GM19239 (cell line): ENCODE measurements at regions not wholly inside any gene's neighbourhood (a gene's known extent, or its start where the extent isn't known, plus 50 kb on each side); places are given as distances from the start of the nearest gene placed in this dataset.
A peak's percentile ranks its signal among the peaks of the same experiment; 100 is the strongest.
"Not testable (repeated sequence)": the region's sequence is repeated elsewhere in the genome, so short reads cannot be mapped to it uniquely, and the experiment has no call there.

Experiments
- DNase-seq: peaks from one replicate; pipeline ENCODE4 v3.0.0; 2011; ENCODE audit warnings: low spot score; ENCODE audit not compliant: insufficient read length
- FAIRE-seq: peaks from 2 replicates; lab custom pipeline; 2011; peaks lifted over from hg19 to GRCh38; lab: Jason Lieb, UNC

DNA sequence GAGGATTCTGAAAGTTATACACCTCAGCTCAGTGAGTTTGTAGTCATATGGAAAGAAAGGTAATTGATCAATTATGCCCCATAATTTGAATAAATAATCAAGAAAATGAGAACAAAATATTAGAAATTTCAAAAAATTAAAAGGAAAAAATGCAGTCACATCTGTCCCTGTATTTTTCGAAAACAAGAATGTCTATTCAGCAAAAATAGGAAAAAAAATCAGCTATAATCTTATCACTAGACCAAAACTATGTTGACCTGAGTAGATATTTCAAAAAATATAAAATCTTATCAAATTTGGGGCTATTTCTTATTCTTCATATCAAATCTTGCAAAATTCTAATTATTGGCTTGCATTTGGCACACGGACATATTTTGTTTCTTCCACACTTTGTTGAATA lies 501.2 kb upstream of the CNTN3 start:
- FAIRE-seq = no peak

DNA sequence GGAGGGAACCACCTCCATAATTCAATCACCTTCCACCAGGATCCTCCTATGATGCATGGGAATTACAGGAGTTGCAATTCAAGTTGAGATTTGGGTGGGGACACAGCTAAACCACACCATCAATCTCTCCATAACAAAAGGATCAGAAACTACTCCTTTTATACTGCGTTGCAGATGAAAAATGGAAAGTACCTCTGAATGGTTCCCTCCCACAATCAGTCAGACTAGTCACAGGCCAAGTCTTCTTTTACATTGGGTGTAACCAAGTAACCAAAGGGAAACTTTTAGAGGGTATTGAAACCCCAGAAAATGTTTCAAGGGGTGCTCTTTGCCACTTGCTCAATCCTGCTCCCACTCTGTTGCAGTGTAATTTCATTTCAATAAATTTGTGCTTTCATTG lies 504.3 kb upstream of the CNTN3 start:
- DNase-seq = no peak
- FAIRE-seq = no peak

More for the DNA sequence above, 501.2 kb upstream of the CNTN3 start:
- no peak for DNase-seq

DNA sequence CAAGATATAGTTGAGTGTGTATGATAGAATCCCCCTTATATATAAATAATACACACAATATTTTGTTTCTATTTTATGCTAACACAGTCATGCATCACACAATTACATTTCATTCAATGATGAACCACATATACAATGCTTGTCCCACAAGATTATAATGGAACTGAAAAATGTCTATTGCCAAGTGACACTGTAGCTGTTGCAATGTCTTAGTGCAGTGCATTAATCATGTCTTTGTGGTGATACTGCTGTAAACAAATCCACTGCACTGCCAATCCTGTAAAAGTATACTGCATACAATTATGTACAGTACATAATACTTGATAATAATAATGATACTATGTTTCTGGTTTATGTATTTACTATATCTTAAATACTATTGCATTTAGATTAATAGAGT lies 512.1 kb upstream of the CNTN3 start:
- DNase-seq = no peak
- FAIRE-seq = no peak

DNA sequence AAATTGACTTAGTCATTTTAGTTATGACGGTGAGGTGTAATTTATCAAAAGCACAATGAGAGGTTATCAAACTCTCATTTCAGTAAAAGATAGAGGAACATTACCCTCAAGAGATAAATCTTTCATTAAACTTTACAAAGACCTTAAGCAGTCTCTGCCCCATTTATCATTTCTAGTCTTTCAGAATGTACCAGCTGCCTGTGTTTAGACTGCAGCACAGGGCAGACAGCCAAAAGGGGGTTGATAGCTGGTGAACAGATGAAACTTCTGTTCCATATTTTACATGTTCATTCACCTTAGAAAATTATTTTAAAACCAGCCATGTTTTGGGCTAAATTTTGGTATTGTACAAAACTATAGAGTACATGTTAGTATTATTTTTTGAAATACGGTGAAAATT lies 514.6 kb upstream of the CNTN3 start:
- no peak for FAIRE-seq
- no peak for DNase-seq

DNA sequence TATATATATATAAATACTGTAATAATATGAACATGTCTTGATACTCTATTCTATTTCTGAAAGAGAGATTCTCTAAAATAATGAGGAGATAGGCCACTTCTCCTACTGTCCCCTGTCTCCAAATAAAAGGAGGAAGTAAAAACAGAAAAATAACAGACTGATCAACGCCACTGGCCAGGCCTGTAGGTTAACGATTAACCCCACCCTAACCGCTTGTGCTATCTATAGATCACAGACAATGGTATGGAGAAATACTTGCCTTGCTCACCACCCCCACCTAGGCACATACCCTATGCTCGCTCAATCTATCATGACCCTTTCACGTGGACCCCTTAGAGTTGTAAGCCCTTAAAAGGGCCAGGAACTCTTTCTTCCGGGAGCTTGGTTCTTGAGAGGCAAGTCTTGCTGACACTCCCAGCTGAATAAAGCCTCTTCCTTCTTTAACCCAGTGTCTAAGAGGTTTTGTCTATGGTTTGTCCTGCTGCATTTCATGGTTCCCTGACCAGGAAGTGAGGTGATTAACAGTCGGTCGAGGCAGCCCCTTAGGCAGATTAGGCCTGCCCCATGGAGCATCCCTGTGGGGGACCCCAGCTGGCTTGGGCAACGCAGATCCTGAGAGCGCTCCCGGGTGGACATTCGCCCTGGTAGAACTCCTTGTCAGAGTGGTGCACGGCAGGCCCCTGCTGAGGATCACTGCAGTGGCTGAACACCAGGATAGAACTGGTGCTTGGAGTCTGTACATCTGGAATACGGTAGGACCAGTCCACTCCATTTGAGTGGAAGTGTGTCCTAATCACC lies 521.8 kb upstream of the CNTN3 start:
- no peak for DNase-seq

DNA sequence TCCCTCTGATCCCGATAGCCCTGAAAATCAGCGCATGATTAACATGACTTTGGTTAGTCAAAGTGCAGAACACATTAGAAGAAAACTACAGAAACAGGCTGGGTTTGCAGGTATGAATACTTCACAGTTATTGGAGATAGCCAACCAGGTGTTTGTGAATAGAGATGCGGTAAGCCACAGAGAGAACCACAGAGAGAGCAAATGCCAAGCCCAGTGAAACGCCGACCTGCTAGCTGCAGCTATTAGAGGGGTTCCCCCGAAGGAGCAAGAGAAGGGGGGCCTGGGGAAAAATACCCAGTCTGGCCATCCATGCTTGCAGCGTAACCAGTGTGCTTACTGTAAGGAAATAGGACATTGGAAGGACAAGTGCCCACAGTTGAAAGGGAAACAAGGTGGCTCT lies 523.9 kb upstream of the CNTN3 start:
- FAIRE-seq (no peak), DNase-seq (no peak)

More for the DNA sequence above, 521.8 kb upstream of the CNTN3 start:
- FAIRE-seq = no peak

DNA sequence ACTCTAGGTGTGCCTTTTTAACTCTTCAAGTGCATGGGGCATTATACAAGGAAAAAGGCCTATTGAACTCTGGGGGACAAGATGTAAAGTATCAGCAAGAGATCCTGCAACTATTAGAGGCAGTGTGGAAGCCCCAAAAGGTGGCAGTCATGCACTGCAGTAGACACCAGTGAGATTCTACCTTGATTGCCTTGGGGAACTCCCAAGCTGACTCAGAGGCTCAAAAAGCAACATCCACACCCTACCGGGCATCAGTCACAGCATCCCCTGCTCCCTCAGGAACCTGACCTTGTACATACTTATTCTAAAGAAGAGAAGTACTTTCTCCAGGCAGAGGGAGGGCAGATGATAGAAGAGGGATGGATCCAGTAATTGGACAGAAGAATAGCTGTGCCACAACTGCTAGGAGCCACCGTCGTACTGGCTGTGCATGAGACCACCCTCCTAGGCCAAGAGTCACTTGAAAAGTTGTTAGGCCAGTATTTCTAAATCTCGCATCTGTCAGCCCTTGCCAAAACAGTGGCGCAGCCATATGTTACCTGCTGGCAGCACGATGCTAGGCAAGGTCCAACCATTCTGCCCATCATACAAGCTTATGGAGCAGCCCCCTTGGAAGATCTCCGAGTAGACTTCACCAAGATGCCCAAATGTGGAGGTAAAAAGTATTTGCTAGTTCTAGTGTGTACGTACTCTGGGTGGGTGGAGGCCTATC lies 523.1 kb upstream of the FRG2C start:
- no peak for DNase-seq
- no peak for FAIRE-seq

DNA sequence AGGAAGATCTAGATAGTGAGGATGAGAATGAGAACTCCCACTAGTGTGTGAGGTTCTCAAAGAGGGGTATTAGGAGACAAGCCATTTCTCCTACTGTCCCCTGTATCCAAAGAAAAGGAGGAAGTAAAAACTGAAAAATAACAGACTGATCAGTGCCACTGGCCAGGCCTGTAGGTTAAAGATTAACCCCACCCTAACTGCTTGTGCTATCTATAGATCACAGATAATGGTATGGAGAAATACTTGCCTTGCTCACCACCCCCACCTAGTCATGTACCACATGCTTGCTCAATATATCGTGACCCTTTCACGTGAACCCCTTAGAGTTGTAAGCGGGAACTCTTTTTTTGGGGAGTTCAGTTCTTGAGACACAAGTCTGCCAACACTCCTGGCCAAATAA lies 519.7 kb upstream of the FRG2C start:
- FAIRE-seq (no peak), DNase-seq (no peak)

DNA sequence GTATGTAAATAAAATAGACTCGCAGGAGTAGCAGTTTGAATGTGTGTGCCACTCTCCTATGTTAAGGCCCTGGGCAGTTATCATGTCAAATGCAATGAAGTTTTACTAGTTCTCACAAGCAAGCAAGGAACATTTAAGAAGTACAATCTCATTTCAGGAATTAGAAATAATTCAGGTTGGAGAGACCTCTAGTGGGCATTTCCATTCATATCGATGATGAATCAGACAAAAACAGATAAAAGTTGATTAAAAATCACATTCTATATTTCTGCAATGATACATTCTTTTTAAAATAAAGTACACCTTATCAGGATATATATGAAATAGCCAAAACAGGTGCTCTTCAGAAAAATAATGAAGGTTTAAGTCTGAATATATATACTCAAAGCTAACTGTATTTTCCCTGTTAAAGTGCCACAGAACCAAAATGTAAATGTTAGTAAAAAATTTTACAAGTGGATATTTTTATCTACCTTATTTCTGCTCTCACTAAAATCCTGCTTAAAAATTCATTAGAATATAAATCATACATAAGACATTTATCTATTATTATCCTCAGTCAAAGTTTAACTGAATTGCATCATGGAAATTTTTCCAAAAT lies 492.4 kb upstream of the FRG2C start:
- no peak for FAIRE-seq
- DNase-seq = no peak

DNA sequence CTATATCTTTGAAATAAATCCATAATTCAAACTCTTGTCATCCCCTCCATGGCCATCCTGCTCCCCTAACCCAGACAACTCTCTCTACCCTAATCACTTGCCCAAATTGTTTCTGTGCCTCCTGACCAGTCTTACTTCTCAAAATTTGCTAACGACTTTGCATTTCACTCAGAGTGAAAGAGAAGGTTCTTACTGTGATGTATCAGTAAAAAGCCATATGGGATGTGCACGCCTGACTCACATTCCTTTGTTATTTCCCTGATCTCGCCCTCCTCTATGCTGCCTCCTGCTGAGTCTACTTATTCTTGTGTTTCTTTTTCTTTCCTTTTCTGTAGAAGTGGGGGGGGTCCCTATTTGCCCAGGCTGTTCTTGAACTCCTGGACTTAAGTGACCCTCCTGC lies 487.2 kb upstream of the FRG2C start:
- no peak for DNase-seq

DNA sequence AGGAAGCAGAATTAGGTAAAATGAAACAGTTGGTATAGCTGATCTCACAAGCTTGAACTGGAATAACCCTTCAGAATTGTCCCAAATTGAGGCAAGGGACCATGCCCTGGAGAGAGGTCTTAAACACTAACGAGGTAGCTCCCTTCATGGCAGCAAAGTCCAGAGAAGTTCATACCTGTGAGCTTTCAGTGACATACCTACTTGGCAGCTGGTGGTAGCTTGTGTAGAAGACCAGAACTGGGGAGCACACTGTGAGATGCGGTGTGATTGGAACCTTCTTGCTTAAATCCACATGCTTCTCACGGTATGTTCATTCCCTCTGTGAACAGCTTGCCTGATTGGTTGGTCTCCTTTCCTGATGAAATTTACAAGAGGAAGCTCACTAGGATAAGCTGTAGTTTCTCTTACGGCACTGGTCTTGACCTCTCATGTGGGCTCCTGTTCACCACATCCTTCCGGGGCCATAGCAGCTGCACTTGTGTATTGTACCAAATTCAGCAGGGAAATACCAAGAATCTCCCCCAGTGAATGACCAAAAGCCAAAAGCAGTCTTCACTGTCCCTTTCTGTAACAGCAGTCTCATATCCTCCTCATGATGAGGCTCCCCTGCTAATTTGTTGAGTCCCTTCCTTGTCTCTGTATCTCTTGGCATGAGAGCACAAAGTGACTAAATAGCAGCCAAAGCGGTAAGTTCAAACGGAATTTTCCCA lies 483.7 kb upstream of the FRG2C start:
- DNase-seq (no peak), FAIRE-seq (no peak)

More for the DNA sequence above, 487.2 kb upstream of the FRG2C start:
- no peak for FAIRE-seq

DNA sequence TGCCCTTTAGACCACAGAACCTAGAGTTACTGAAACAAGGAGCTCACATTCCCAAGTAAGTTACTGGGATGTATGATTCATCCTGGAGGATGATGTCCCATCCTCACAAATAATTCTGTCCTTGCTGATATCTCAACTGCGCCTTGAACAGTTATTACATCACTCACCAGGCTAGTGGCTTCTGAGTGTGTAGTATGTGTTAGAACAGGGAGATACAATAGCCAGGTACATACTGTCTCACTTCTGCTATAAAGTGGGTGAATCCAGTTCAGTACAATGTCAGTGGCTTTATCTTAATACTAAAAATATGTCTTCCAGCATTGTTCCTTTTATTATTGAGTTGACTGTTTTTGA lies 483.2 kb upstream of the FRG2C start:
- DNase-seq (no peak), FAIRE-seq (no peak)

DNA sequence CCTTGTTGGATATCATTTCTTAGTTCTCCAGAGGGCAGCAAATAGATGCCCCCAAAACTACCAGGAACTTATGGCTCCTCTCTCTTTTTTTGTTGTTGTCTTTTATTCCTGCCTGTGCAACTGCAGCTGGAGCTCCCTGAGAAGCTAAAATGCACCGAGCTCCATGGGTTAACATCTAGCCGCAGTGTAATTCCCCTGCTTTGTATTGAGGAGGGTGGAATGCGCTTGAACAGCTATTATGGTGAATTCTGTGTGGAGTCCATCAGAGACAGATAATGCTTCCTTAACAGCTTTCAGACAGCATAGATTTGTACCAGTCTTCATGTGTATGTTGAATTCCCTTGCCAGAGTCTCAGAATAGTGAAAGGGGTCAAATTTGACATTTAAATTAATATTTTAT lies 475.2 kb upstream of the FRG2C start:
- no peak for FAIRE-seq
- DNase-seq = no peak

DNA sequence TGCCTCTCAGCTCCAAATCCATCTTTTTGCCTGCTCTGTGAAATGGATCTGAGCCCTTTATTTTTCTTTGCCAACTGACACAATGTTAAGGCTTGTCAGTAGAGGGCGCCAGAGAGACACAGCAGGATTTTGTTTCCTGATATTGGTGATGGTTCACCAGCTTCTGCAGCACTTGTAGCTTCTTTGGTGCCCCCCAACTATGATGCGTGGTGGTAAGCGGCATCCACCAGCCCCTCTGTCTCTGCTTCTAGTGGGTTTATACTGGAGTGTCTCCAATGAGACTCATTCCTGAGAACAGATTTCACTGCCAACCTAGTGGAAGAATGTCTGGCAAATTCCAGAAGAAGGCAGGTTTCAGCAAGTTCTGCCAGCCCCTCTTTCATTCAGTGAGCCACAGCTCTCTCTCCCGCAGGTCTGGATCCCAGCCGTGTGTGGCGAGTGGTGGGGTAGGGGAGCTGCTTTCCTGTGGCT lies 471.9 kb upstream of the FRG2C start:
- peak; percentile 7 for DNase-seq
- FAIRE-seq = peak; percentile 60

DNA sequence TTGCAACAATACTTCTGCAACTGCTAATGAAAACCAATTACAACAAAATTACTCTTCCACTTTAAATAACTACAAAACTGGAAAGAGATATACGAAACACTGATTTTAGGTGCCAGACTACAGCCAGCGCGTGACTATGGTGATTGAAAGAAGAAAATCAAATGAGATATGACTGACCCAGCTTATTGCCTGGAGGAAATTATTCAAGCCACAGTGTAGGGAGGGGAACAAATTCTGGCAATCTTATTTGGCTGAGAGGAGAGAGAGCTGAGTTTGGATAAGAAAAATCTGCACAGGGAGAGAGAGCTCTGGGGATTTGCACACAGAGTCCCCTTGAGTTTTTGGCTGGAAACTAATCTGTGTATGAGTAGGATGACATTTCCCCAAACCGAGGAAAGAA lies 470.3 kb upstream of the FRG2C start:
- DNase-seq (no peak), FAIRE-seq (no peak)

DNA sequence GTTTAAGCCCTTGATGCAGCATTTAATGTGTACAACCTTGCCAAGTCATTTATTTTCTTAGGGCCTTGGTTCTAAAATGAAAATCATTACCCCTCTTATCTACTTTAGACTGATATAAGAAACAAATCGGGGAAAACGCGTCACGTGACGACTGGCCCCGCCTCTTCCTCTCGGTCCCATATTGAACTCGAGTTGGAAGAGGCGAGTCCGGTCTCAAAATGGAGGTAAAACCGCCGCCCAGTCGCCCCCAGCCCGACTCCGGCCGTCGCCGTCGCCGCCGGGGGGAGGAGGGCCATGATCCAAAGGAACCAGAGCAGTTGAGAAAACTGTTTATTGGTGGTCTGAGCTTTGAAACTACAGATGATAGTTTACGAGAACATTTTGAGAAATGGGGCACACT lies 449.8 kb upstream of the FRG2C start:
- DNase-seq = not testable (repeated sequence)
- peak; percentile 33 for FAIRE-seq

DNA sequence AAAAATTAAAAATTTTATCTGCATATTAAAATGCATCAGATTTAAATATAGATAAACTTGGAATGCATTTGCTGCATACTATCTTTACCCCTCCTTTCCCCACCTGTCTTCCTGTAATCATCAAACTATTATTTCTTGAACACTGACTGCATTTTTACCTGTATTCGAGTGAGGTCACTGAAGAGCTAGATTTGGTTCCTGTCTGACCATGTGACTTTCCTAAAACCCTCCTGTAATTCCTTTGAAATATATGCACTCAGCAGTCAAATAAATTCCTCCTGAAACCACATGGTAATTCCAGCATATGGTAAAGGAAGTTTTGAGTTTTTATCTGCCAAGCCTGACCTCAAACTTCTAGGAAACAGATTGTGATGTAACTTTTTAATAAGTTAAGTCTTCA lies 445.6 kb upstream of the FRG2C start:
- FAIRE-seq (no peak), DNase-seq (no peak)

DNA sequence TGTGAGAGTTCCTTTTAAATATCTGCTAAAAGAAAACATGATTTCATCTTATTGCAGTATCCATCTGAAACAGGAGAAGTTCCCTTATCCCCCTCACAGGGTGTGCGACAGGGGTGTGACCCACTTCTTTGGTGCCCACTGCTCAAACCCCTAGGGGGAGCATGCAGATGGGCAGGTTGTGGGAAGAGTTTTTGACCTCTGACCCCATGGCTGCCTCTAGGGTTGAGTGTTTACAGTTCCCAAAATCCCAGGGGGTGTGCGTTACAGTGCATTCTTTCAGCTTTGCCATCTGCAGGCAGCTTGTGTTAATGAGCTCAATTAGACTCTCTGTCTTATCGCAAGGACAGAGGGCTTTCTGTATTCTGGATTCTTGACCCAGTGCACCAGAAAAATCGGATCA lies 443.2 kb upstream of the FRG2C start:
- FAIRE-seq (no peak), DNase-seq (no peak)

DNA sequence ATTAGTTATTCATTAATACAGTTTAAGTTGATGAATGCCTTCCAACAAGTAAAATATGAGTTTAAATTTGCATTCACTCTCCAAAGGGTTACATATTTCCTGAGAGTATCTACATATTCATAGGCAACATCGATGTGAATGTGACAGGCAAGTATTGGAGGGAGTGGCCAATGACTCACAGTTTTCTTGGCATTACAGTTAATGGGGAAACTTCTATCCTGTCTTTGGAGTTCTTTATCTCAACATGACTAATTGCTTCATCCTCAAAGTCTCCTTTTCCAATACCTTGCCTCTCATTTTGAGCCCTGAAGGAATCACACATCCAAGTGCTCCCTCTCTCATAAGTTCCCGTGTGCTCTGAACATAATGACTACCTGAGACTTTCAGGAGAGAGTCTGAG lies 439.7 kb upstream of the FRG2C start:
- FAIRE-seq (no peak), DNase-seq (no peak)

DNA sequence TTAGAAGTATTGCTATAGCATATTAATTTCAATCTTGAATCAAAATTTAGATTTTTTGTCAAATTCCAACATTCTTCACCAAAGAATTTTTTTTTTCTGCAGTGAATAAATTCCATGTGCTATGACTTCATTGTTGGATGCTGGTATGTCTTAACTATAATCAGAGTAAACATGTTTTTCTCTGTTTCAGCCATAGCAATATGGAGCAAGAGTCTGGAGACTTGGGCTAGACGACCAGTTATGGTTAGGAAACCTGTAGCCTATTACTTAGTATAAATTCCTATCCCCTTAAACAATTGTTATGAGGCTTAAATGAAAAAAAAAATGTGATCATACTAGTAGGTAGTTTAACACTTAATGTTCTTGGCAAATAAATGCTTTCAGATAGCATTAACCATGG lies 431.9 kb upstream of the FRG2C start:
- DNase-seq (no peak), FAIRE-seq (no peak)

DNA sequence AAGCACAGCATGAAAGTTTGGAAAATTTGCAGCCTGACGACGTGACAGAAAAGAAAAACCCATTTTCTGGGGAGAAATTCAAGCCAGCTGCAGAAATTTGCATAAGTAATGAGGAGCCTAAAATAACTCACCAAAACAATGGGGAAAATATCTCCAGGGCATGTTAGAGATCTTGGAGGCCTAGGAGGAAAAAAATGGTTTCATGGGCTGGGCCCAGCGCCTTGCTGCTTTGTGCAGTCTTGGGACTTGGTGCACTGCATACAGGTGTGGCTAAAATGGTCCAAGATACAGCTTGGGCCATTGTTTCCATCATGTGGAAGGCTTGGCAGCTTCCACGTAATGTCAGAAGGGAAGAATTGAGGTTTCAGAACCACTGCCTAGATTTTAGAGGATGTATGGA lies 428.5 kb upstream of the FRG2C start:
- FAIRE-seq (no peak), DNase-seq (no peak)
